Omental fat pad (tissue), 3 donors: ENCODE measurements at regions not wholly inside any gene's neighbourhood (a gene's known extent, or its start where the extent isn't known, plus 50 kb on each side); places are given as distances from the start of the nearest gene placed in this dataset.
A peak's percentile ranks its signal among the peaks of the same experiment; 100 is the strongest.

Source experiments
- ATAC-seq: fragments of 150-250 bp; one replicate; pipeline ENCODE4 v1.9.1; 2016; ENCODE audit warnings: mild to moderate bottlenecking, moderate library complexity; ENCODE audit not compliant: low FRiP score
- DNase-seq: peaks from one replicate; pipeline ENCODE4 v3.0.0-alpha.2; 2019; ENCODE audit warnings: low spot score
- TF ChIP-seq, protein P1 (sequence below), 3 donors: fragments of 450-650 bp; IDR thresholded peaks; one replicate each; pipeline ENCODE4 v1.5.1; 2016 to 2017; ENCODE audit warnings: antibody characterized with exemption in 3 of 3, mild to moderate bottlenecking in 3 of 3, moderate library complexity in 2 of 3

GRCh38 chr18:22560275-22560610, 142.5 kb upstream of the CTAGE1 start:
- DNase-seq (no peak), ATAC-seq (no peak)
- TF ChIP-seq, protein P1, sequence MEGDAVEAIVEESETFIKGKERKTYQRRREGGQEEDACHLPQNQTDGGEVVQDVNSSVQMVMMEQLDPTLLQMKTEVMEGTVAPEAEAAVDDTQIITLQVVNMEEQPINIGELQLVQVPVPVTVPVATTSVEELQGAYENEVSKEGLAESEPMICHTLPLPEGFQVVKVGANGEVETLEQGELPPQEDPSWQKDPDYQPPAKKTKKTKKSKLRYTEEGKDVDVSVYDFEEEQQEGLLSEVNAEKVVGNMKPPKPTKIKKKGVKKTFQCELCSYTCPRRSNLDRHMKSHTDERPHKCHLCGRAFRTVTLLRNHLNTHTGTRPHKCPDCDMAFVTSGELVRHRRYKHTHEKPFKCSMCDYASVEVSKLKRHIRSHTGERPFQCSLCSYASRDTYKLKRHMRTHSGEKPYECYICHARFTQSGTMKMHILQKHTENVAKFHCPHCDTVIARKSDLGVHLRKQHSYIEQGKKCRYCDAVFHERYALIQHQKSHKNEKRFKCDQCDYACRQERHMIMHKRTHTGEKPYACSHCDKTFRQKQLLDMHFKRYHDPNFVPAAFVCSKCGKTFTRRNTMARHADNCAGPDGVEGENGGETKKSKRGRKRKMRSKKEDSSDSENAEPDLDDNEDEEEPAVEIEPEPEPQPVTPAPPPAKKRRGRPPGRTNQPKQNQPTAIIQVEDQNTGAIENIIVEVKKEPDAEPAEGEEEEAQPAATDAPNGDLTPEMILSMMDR (IDR thresholded peaks at IDR 0.05): no peak

GRCh38 chr18:22560797-22561196, 143.1 kb upstream of the CTAGE1 start:
- TF ChIP-seq, protein P1 (IDR thresholded peaks at IDR 0.05): no peak
- no peak for ATAC-seq
- DNase-seq: no peak

GRCh38 chr18:22563164-22563583, 145.5 kb upstream of the CTAGE1 start:
- no peak for DNase-seq
- TF ChIP-seq, protein P1 (IDR thresholded peaks at IDR 0.05): peak in 1 of 3 donors; percentile 2
- ATAC-seq: peak; percentile 82

- ATAC-seq: no peak
- DNase-seq: no peak
- TF ChIP-seq, protein P1 (IDR thresholded peaks at IDR 0.05): no peak
These were observed 146.3 kb upstream of the CTAGE1 start for GRCh38 chr18:22564036-22564435.

DNA sequence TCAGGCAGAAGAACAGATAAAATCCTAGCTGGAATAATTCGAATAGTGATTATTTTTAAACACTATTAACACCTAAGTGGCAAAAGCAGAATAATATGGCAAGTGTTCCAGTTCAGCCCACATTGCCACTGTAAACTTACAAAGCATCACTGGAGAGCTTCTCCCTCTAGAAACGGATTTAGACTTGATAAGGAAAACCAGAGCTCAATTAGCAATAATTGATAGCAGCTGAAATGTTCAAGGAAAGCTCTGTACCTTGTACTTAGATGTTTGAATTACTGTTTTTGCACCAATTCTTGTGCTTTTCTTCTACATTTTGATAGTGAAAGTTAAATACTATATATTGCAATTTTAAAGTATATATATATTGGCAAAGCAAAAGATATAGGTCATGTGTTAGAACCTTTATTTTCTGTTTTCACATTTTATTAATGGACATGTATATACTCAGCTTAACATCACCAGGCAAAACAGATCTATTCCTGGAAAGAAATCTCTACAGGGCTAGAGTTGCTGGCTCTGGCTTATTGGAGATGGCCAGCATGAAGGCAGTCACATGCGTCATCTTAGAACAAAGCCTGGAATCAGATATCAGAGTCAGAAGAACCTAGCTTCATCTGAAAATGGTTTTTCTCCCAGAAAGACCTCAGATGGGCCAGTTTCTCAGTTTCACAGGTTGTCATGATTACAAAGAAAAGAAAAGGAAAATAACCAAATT, 149.1 kb upstream of the CTAGE1 start:
- no peak for ATAC-seq

DNA sequence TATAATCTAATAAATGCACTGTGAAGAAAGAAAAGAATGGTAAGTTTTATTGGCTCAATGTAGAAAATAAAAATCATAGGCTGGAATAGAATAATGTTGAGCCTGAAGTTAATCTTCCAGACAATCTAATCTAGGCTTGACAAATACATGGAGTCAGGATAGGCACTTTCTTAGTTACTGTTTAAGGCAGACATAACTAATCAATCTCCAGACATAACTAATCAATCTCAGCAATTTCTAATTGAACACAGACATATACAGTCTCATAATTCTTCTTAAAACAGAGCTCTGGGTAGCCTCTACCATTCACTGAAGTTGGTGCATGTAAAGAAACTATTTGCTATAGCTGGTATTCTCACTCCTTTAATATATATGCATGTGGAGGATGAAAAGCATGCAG, 150.1 kb upstream of the CTAGE1 start:
- no peak for DNase-seq
- ATAC-seq: no peak
- TF ChIP-seq, protein P1 (IDR thresholded peaks at IDR 0.05): no peak

More for the DNA sequence above, 149.1 kb upstream of the CTAGE1 start:
- no peak for DNase-seq
- TF ChIP-seq, protein P1 (IDR thresholded peaks at IDR 0.05): no peak

DNA sequence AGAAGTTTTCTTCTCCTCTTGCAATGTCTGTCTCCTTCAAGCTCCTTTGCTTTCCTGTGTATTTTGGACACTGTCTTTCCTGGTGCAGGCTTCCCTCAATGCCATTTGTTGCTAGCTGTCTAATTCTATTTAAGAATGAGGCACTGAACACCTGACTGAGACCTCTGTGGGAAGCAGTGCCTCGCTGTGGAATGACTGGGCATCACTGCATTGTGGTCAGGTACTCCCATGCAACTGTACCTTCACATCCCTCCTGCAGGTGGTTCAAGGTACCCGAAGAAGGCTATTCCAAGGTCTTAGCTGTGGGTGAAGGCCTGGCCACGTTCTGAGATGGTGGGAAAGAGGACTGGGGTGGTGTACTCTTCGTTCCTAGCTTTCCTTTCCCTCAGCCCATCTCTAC, 152.8 kb upstream of the CTAGE1 start:
- ATAC-seq: no peak
- no peak for DNase-seq
- TF ChIP-seq, protein P1 (IDR thresholded peaks at IDR 0.05): no peak
